DND-41 (cell line): ENCODE measurements at regions not wholly inside any gene's neighbourhood (a gene's known extent, or its start where the extent isn't known, plus 50 kb on each side); places are given as distances from the start of the nearest gene placed in this dataset.

Source experiments
- ATAC-seq: fragments of 200-7000 bp; cut with Tn5 transposase; 3 replicates; pipeline ENCODE4 v1.9.1; 2021; ENCODE audit warnings: low read depth; ENCODE audit not compliant: insufficient read depth
- DNase-seq: peaks from one replicate; pipeline ENCODE4 v3.0.0-alpha.2; 2020
- H2AFZ ChIP-seq: 2 replicates; pipeline ENCODE4 v1.6.0; 2012; ENCODE audit warnings: low read depth, low read length
- H3K27ac ChIP-seq: 2 replicates; pipeline ENCODE4 v1.5.1; 2012; ENCODE audit warnings: low read length, inconsistent platforms
- H3K27me3 ChIP-seq: fragments of 200-600 bp; sonication (generic); 2 replicates; pipeline ENCODE4 v1.6.0; 2012; ENCODE audit warnings: low read length, mild to moderate bottlenecking, inconsistent platforms; ENCODE audit not compliant: insufficient read depth, poor library complexity
- H3K36me3 ChIP-seq: 2 replicates; pipeline ENCODE4 v1.5.1; 2012; ENCODE audit warnings: low read length, inconsistent platforms; ENCODE audit not compliant: insufficient read depth
- H3K4me1 ChIP-seq: 2 replicates; pipeline ENCODE4 v1.5.1; 2012; ENCODE audit warnings: mild to moderate bottlenecking, low read length; ENCODE audit not compliant: insufficient read depth
- H3K4me2 ChIP-seq: 2 replicates; pipeline ENCODE4 v1.6.0; 2012; ENCODE audit warnings: mild to moderate bottlenecking, moderate library complexity, low read length, inconsistent platforms; ENCODE audit not compliant: insufficient read depth
- H3K4me3 ChIP-seq, 2 experiments: fragments of 200-600 bp in 1 of 2; shearing (Covaris generic) in 1 of 2; 2 replicates each; pipeline ENCODE4 v1.5.1; 2012 to 2016; ENCODE audit warnings: inconsistent platforms in 2 of 2, low read length in 2 of 2, mild to moderate bottlenecking in 2 of 2, low read depth in 1 of 2, moderate library complexity in 1 of 2
- H3K79me2 ChIP-seq: 2 replicates; pipeline ENCODE4 v1.6.0; 2012; ENCODE audit warnings: low read length, inconsistent platforms; ENCODE audit not compliant: insufficient read depth
- H3K9ac ChIP-seq: 2 replicates; pipeline ENCODE4 v1.6.0; 2012; ENCODE audit warnings: low read depth, mild to moderate bottlenecking, inconsistent platforms, low read length, moderate library complexity
- H3K9me3 ChIP-seq: 2 replicates; pipeline ENCODE4 v1.5.1; 2012; ENCODE audit warnings: low read length, moderate library complexity, mild to moderate bottlenecking, inconsistent platforms; ENCODE audit not compliant: insufficient read depth, severe bottlenecking
- H4K20me1 ChIP-seq: 2 replicates; pipeline ENCODE4 v1.6.0; 2012; ENCODE audit warnings: low read length; ENCODE audit not compliant: insufficient read depth
- CTCF ChIP-seq: IDR thresholded peaks from 2 replicates; pipeline ENCODE4 v1.5.1; 2012; ENCODE audit warnings: borderline replicate concordance, low read length, moderate library complexity, mild to moderate bottlenecking; ENCODE audit not compliant: poor library complexity, severe bottlenecking; ENCODE audit errors: extremely low read depth
- EZH2 ChIP-seq: IDR thresholded peaks from 3 replicates; pipeline ENCODE4 v1.6.1; 2012; ENCODE audit warnings: borderline replicate concordance, low read depth, mild to moderate bottlenecking, moderate library complexity, low read length, inconsistent platforms; ENCODE audit not compliant: severe bottlenecking

GRCh38 chr3:72231439-72232196, 446.7 kb upstream of the PROK2 start:
- no peaks in the 10 kb centered on the region for H4K20me1 ChIP-seq
- DNase-seq (no peak), ATAC-seq (no peak)
- no peaks in the 10 kb centered on the region for H3K36me3 ChIP-seq
- no peak overlapping the region for H2AFZ ChIP-seq
- H3K27ac ChIP-seq = no peak overlapping the region
- H3K4me2 ChIP-seq = no peak overlapping the region
- no peaks in the 10 kb centered on the region for H3K4me1 ChIP-seq
- H3K27me3 ChIP-seq = no peaks in the 10 kb centered on the region
- no peak overlapping the region for H3K9ac ChIP-seq
- H3K9me3 ChIP-seq = peaks cover under 1% of the 10 kb centered on the region
- H3K4me3 ChIP-seq = no peak overlapping the region
- no peaks in the 10 kb centered on the region for H3K79me2 ChIP-seq
- no peak for TF ChIP-seq EZH2
- no peak for TF ChIP-seq CTCF

- no peak overlapping the region for H2AFZ ChIP-seq
- DNase-seq = no peak
- TF ChIP-seq EZH2 (no peak), CTCF (no peak)
- no peak overlapping the region for H3K27ac ChIP-seq
- no peaks in the 10 kb centered on the region for H3K27me3 ChIP-seq
- no peaks in the 10 kb centered on the region for H3K36me3 ChIP-seq
- H3K9ac ChIP-seq = no peak overlapping the region
- H3K9me3 ChIP-seq = peaks cover 4% of the 10 kb centered on the region
- no peaks in the 10 kb centered on the region for H3K4me1 ChIP-seq
- H3K4me2 ChIP-seq = no peak overlapping the region
- H3K4me3 ChIP-seq = no peak overlapping the region
- H4K20me1 ChIP-seq = no peaks in the 10 kb centered on the region
- H3K79me2 ChIP-seq = no peaks in the 10 kb centered on the region
- no peak for ATAC-seq
Observed at GRCh38 chr3:72230774-72231379, 445.9 kb upstream of the PROK2 start.

- Histone ChIP-seq H3K36me3 (no peaks in the 10 kb centered on the region), H3K9me3 (peaks cover 11% of the 10 kb centered on the region), H3K79me2 (no peaks in the 10 kb centered on the region), H3K27ac (no peak overlapping the region), H3K4me2 (no peak overlapping the region), H3K4me3 (no peak overlapping the region), H2AFZ (no peak overlapping the region), H3K4me1 (no peaks in the 10 kb centered on the region), H4K20me1 (no peaks in the 10 kb centered on the region), H3K9ac (no peak overlapping the region), H3K27me3 (no peaks in the 10 kb centered on the region)
- ATAC-seq = no peak
- TF ChIP-seq CTCF (no peak), EZH2 (no peak)
- DNase-seq = no peak
Observed at GRCh38 chr3:72229952-72230351, 445.0 kb upstream of the PROK2 start.
